ENCODE measurements at regions not wholly inside any gene's neighbourhood (a gene's known extent, or its start where the extent isn't known, plus 50 kb on each side); places are given as distances from the start of the nearest gene placed in this dataset.

GRCh38 chr5:123916345-123917121 lies 404.6 kb downstream of the CSNK1G3 start:
- Histone ChIP-seq H3K9me3 (ENCODE audit: control insufficient read depth, insufficient read depth, low read length) (no peaks in the 10 kb centered on the region), H3K36me3 (ENCODE audit: control insufficient read depth, insufficient read depth, low read length) (no peaks in the 10 kb centered on the region), H3K4me1 (ENCODE audit: control insufficient read depth, insufficient read depth, low read length) (no peaks in the 10 kb centered on the region), H3K27ac (ENCODE audit: low read length) (no peak overlapping the region), H3K4me3 (ENCODE audit: low read length) (no peak overlapping the region), H3K27me3 (ENCODE audit: control insufficient read depth, insufficient read depth, low read length) (no peaks in the 10 kb centered on the region)
- no peak for DNase-seq (ENCODE audit: low read depth, low spot score)
- no CpG with 5 or more reads among the region's 8 CpGs for WGBS (ENCODE audit: insufficient coverage, insufficient read length)

GRCh38 chr5:123914333-123914732 lies 402.4 kb downstream of the CSNK1G3 start:
- DNase-seq (ENCODE audit: low read depth, low spot score), result no peak
- no peaks in the 10 kb centered on the region for H3K36me3 ChIP-seq (ENCODE audit: control insufficient read depth, insufficient read depth, low read length)
- H3K4me1 ChIP-seq (ENCODE audit: control insufficient read depth, insufficient read depth, low read length), result no peaks in the 10 kb centered on the region; the same call in 1 of the 2 replicates
- no peaks in the 10 kb centered on the region for H3K27me3 ChIP-seq (ENCODE audit: control insufficient read depth, insufficient read depth, low read length)
- no peak overlapping the region for H3K27ac ChIP-seq (ENCODE audit: low read length)
- H3K4me3 ChIP-seq (ENCODE audit: low read length), result no peak overlapping the region
- no peaks in the 10 kb centered on the region for H3K9me3 ChIP-seq (ENCODE audit: control insufficient read depth, insufficient read depth, low read length)
- no CpG with 5 or more reads among the region's 1 CpG for WGBS (ENCODE audit: insufficient coverage, insufficient read length)

- DNase-seq (ENCODE audit: low read depth, low spot score), result no peak
- Histone ChIP-seq H3K9me3 (ENCODE audit: control insufficient read depth, insufficient read depth, low read length) (no peaks in the 10 kb centered on the region), H3K36me3 (ENCODE audit: control insufficient read depth, insufficient read depth, low read length) (no peaks in the 10 kb centered on the region), H3K27ac (ENCODE audit: low read length) (no peak overlapping the region), H3K4me3 (ENCODE audit: low read length) (no peak overlapping the region), H3K27me3 (ENCODE audit: control insufficient read depth, insufficient read depth, low read length) (no peaks in the 10 kb centered on the region), H3K4me1 (ENCODE audit: control insufficient read depth, insufficient read depth, low read length) (no peaks in the 10 kb centered on the region; the same call in 1 of the 2 replicates)
- WGBS (ENCODE audit: insufficient coverage, insufficient read length), result no CpG with 5 or more reads among the region's 3 CpGs
Observed at GRCh38 chr5:123907349-123907748, 395.4 kb downstream of the CSNK1G3 start.

- WGBS (ENCODE audit: insufficient coverage, insufficient read length), result no CpG with 5 or more reads among the region's 4 CpGs
- no peak overlapping the region for H3K4me3 ChIP-seq (ENCODE audit: low read length)
- no peak overlapping the region for H3K27ac ChIP-seq (ENCODE audit: low read length)
- H3K27me3 ChIP-seq (ENCODE audit: control insufficient read depth, insufficient read depth, low read length), result no peaks in the 10 kb centered on the region
- no peaks in the 10 kb centered on the region for H3K9me3 ChIP-seq (ENCODE audit: control insufficient read depth, insufficient read depth, low read length)
- DNase-seq (ENCODE audit: low read depth, low spot score), result no peak
- H3K4me1 ChIP-seq (ENCODE audit: control insufficient read depth, insufficient read depth, low read length), result no peaks in the 10 kb centered on the region; the same call in 1 of the 2 replicates
- no peaks in the 10 kb centered on the region for H3K36me3 ChIP-seq (ENCODE audit: control insufficient read depth, insufficient read depth, low read length)
Observed at GRCh38 chr5:123906698-123907295, 394.8 kb downstream of the CSNK1G3 start.

- H3K4me1 ChIP-seq (ENCODE audit: control insufficient read depth, insufficient read depth, low read length), result no peaks in the 10 kb centered on the region
- H3K27me3 ChIP-seq (ENCODE audit: control insufficient read depth, insufficient read depth, low read length), result no peaks in the 10 kb centered on the region
- no CpG with 5 or more reads among the region's 1 CpG for WGBS (ENCODE audit: insufficient coverage, insufficient read length)
- H3K4me3 ChIP-seq (ENCODE audit: low read length), result no peak overlapping the region
- no peaks in the 10 kb centered on the region for H3K36me3 ChIP-seq (ENCODE audit: control insufficient read depth, insufficient read depth, low read length)
- H3K9me3 ChIP-seq (ENCODE audit: control insufficient read depth, insufficient read depth, low read length), result no peaks in the 10 kb centered on the region
- DNase-seq (ENCODE audit: low read depth, low spot score), result no peak
- no peak overlapping the region for H3K27ac ChIP-seq (ENCODE audit: low read length)
Observed at GRCh38 chr5:123885081-123885480, 373.1 kb downstream of the CSNK1G3 start.

- Histone ChIP-seq H3K9me3 (ENCODE audit: control insufficient read depth, insufficient read depth, low read length) (no peaks in the 10 kb centered on the region), H3K27me3 (ENCODE audit: control insufficient read depth, insufficient read depth, low read length) (no peaks in the 10 kb centered on the region), H3K27ac (ENCODE audit: low read length) (no peak overlapping the region), H3K4me1 (ENCODE audit: control insufficient read depth, insufficient read depth, low read length) (peaks cover 5% of the 10 kb centered on the region; the same call in 1 of the 2 replicates), H3K36me3 (ENCODE audit: control insufficient read depth, insufficient read depth, low read length) (no peaks in the 10 kb centered on the region), H3K4me3 (ENCODE audit: low read length) (no peak overlapping the region)
- no peak for DNase-seq (ENCODE audit: low read depth, low spot score)
- no CpG with 5 or more reads among the region's 2 CpGs for WGBS (ENCODE audit: insufficient coverage, insufficient read length)
Observed at GRCh38 chr5:123882965-123883345, 371.0 kb downstream of the CSNK1G3 start.

GRCh38 chr5:123882319-123882964 lies 370.5 kb downstream of the CSNK1G3 start:
- peaks cover 5% of the 10 kb centered on the region; the same call in 1 of the 2 replicates for H3K4me1 ChIP-seq (ENCODE audit: control insufficient read depth, insufficient read depth, low read length)
- H3K27ac ChIP-seq (ENCODE audit: low read length), result no peak overlapping the region
- H3K4me3 ChIP-seq (ENCODE audit: low read length), result no peak overlapping the region
- DNase-seq (ENCODE audit: low read depth, low spot score), result no peak
- H3K36me3 ChIP-seq (ENCODE audit: control insufficient read depth, insufficient read depth, low read length), result no peaks in the 10 kb centered on the region
- no CpG with 5 or more reads among the region's 5 CpGs for WGBS (ENCODE audit: insufficient coverage, insufficient read length)
- H3K9me3 ChIP-seq (ENCODE audit: control insufficient read depth, insufficient read depth, low read length), result no peaks in the 10 kb centered on the region
- H3K27me3 ChIP-seq (ENCODE audit: control insufficient read depth, insufficient read depth, low read length), result no peaks in the 10 kb centered on the region

- H3K4me1 ChIP-seq (ENCODE audit: control insufficient read depth, insufficient read depth, low read length), result peaks cover 5% of the 10 kb centered on the region; the same call in 1 of the 2 replicates
- H3K4me3 ChIP-seq (ENCODE audit: low read length), result no peak overlapping the region
- H3K27me3 ChIP-seq (ENCODE audit: control insufficient read depth, insufficient read depth, low read length), result no peaks in the 10 kb centered on the region
- no peaks in the 10 kb centered on the region for H3K9me3 ChIP-seq (ENCODE audit: control insufficient read depth, insufficient read depth, low read length)
- DNase-seq (ENCODE audit: low read depth, low spot score), result no peak
- no CpG with 5 or more reads among the region's 6 CpGs for WGBS (ENCODE audit: insufficient coverage, insufficient read length)
- H3K36me3 ChIP-seq (ENCODE audit: control insufficient read depth, insufficient read depth, low read length), result no peaks in the 10 kb centered on the region
- no peak overlapping the region for H3K27ac ChIP-seq (ENCODE audit: low read length)
Observed at GRCh38 chr5:123881759-123882244, 369.8 kb downstream of the CSNK1G3 start.

GRCh38 chr5:123880875-123881274 lies 368.9 kb downstream of the CSNK1G3 start:
- no peaks in the 10 kb centered on the region for H3K9me3 ChIP-seq (ENCODE audit: control insufficient read depth, insufficient read depth, low read length)
- peaks cover 6% of the 10 kb centered on the region; the same call in 1 of the 2 replicates for H3K4me1 ChIP-seq (ENCODE audit: control insufficient read depth, insufficient read depth, low read length)
- H3K27me3 ChIP-seq (ENCODE audit: control insufficient read depth, insufficient read depth, low read length), result no peaks in the 10 kb centered on the region
- H3K4me3 ChIP-seq (ENCODE audit: low read length), result no peak overlapping the region
- no peaks in the 10 kb centered on the region for H3K36me3 ChIP-seq (ENCODE audit: control insufficient read depth, insufficient read depth, low read length)
- H3K27ac ChIP-seq (ENCODE audit: low read length), result no peak overlapping the region
- DNase-seq (ENCODE audit: low read depth, low spot score), result no peak

- DNase-seq (ENCODE audit: low read depth, low spot score), result no peak
- Histone ChIP-seq H3K36me3 (ENCODE audit: control insufficient read depth, insufficient read depth, low read length) (no peaks in the 10 kb centered on the region), H3K4me1 (ENCODE audit: control insufficient read depth, insufficient read depth, low read length) (peaks cover 8% of the 10 kb centered on the region; the same call in 1 of the 2 replicates), H3K27ac (ENCODE audit: low read length) (no peak overlapping the region), H3K9me3 (ENCODE audit: control insufficient read depth, insufficient read depth, low read length) (no peaks in the 10 kb centered on the region), H3K4me3 (ENCODE audit: low read length) (no peak overlapping the region), H3K27me3 (ENCODE audit: control insufficient read depth, insufficient read depth, low read length) (no peaks in the 10 kb centered on the region)
- WGBS (ENCODE audit: insufficient coverage, insufficient read length), result no CpG with 5 or more reads among the region's 4 CpGs
Observed at GRCh38 chr5:123879071-123879470, 367.1 kb downstream of the CSNK1G3 start.

Measured in iPS DF 6.9 (cell line).